NB4 (cell line): ENCODE measurements at regions not wholly inside any gene's neighbourhood (a gene's known extent, or its start where the extent isn't known, plus 50 kb on each side); places are given as distances from the start of the nearest gene placed in this dataset.

Experiments used
- MYC ChIP-seq: IDR thresholded peaks from 2 replicates; pipeline ENCODE4 v1.6.1; 2011; ENCODE audit warnings: low read depth, low read length
- POLR2A ChIP-seq: IDR thresholded peaks from 2 replicates; pipeline ENCODE4 v1.6.1; 2011; ENCODE audit warnings: mild to moderate bottlenecking; ENCODE audit not compliant: insufficient read length; ENCODE audit errors: extremely low read depth
- TF ChIP-seq, protein P1 (sequence below): IDR thresholded peaks from one replicate; pipeline ENCODE4 v1.5.1; 2012; ENCODE audit warnings: low read depth, low read length
- TF ChIP-seq, protein P2 (sequence below): IDR thresholded peaks from 2 replicates; pipeline ENCODE4 v1.6.1; 2011; ENCODE audit warnings: low read depth, low read length

DNA sequence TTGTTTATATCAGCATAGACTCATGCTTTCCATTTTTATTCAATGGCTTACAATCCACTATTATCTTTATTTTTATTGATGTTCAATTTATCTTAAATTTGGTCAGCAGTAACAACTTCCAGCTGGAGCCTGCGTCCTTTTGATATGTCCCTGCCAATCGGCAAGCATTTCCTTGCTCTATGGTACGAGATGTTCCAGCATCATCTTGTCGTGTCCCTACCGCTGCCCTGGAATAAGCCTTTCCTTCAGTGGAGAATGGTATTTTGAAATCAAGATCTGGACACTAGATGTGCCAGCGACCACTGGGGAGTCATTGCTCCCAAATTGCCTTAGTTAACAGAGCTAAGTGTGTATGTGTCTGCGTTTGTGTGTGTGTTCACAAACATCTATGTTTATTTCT is 151.6 kb upstream of the RGMB start:
- TF ChIP-seq, protein P1, sequence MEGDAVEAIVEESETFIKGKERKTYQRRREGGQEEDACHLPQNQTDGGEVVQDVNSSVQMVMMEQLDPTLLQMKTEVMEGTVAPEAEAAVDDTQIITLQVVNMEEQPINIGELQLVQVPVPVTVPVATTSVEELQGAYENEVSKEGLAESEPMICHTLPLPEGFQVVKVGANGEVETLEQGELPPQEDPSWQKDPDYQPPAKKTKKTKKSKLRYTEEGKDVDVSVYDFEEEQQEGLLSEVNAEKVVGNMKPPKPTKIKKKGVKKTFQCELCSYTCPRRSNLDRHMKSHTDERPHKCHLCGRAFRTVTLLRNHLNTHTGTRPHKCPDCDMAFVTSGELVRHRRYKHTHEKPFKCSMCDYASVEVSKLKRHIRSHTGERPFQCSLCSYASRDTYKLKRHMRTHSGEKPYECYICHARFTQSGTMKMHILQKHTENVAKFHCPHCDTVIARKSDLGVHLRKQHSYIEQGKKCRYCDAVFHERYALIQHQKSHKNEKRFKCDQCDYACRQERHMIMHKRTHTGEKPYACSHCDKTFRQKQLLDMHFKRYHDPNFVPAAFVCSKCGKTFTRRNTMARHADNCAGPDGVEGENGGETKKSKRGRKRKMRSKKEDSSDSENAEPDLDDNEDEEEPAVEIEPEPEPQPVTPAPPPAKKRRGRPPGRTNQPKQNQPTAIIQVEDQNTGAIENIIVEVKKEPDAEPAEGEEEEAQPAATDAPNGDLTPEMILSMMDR = no peak
- TF ChIP-seq, protein P2, sequence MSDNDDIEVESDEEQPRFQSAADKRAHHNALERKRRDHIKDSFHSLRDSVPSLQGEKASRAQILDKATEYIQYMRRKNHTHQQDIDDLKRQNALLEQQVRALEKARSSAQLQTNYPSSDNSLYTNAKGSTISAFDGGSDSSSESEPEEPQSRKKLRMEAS = no peak
- no peak for TF ChIP-seq POLR2A
- TF ChIP-seq MYC = no peak
